ENCODE measurements at regions not wholly inside any gene's neighbourhood (a gene's known extent, or its start where the extent isn't known, plus 50 kb on each side); places are given as distances from the start of the nearest gene placed in this dataset.

DNA sequence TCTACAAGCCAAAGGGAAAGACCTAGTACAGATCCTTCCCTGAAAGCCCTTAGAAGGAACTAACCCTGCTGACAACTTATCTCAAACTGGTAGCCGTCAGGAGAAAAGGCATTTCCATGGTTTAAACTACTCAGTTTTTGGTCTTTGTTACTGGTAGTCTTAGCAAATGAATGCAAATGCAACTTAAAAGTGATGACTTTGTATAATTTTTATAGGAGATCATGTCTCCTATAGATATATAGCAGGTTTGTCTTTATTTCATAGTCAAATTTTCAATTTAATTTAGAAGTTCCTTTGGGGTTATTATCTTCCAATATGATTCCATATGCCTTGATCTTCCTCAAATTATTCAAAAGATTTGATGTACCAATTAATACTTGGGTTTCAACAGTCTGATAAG, 1173.0 kb upstream of the CNTN5 start:
- TF ChIP-seq CTCF (IDR thresholded peaks at IDR 0.05; ENCODE audit: control insufficient read depth, insufficient read depth, low read depth, low read length, missing control alignments) = no peak
- no peak overlapping the region for H3K4me3 ChIP-seq (ENCODE audit: control insufficient read depth, low read depth, low read length)
- DNase-seq (ENCODE audit: low read depth) = no peak

DNA sequence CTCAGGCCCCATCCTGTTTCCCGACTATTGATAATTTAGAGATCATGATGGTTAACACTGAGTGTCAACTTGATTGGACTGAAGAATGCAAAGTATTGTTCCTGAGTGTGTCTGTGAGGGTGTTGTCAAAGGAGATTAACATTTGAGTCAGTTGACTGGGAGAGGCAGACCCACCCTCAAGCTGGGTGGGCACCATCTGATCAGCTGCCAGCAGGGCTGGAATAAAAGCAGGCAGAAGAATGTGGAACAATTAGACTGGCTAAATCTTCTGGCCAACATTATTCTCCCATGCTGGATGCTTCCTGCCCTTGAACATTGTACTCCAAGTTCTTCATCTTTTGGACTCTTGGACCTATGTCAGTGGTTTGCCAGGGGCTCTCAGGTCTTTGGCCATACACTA, 1170.0 kb upstream of the CNTN5 start:
- no peak for TF ChIP-seq CTCF (IDR thresholded peaks at IDR 0.05; ENCODE audit: control insufficient read depth, insufficient read depth, low read depth, low read length, missing control alignments)
- DNase-seq (ENCODE audit: low read depth) = no peak

GRCh38 chr11:97854357-97854756, 1166.4 kb upstream of the CNTN5 start:
- DNase-seq (ENCODE audit: low read depth) = no peak
- no peak for TF ChIP-seq CTCF (IDR thresholded peaks at IDR 0.05; ENCODE audit: control insufficient read depth, insufficient read depth, low read depth, low read length, missing control alignments)
- no peak overlapping the region for H3K4me3 ChIP-seq (ENCODE audit: control insufficient read depth, low read depth, low read length)

More for the DNA sequence above, 1170.0 kb upstream of the CNTN5 start:
- H3K4me3 ChIP-seq (ENCODE audit: control insufficient read depth, low read depth, low read length) = no peak overlapping the region

DNA sequence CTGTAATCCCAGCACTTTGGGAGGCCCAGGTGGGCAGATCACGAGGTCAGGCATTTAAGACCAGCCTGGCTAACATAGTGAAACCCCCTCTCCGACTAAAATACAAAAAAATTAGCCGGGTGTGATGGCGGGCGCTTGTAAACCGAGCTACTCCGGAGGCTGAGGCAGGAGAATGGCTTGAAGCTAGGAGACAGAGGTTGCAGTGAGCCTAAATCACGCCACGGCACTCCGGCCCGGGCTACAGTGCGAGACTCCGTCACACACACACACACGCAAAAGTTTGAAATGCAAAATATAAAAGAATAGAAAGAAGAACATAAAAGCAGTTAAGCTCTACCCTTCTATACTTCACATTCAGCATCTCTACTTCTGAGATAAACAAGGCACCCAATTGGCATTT, 1165.9 kb upstream of the CNTN5 start:
- no peak overlapping the region for H3K4me3 ChIP-seq (ENCODE audit: control insufficient read depth, low read depth, low read length)
- TF ChIP-seq CTCF (IDR thresholded peaks at IDR 0.05; ENCODE audit: control insufficient read depth, insufficient read depth, low read depth, low read length, missing control alignments) = no peak
- DNase-seq (ENCODE audit: low read depth) = no peak

GRCh38 chr11:97856666-97857065, 1164.1 kb upstream of the CNTN5 start:
- H3K4me3 ChIP-seq (ENCODE audit: control insufficient read depth, low read depth, low read length) = no peak overlapping the region
- no peak for TF ChIP-seq CTCF (IDR thresholded peaks at IDR 0.05; ENCODE audit: control insufficient read depth, insufficient read depth, low read depth, low read length, missing control alignments)
- DNase-seq (ENCODE audit: low read depth) = no peak

GRCh38 chr11:97860237-97860636, 1160.5 kb upstream of the CNTN5 start:
- DNase-seq (ENCODE audit: low read depth) = no peak
- no peak for TF ChIP-seq CTCF (IDR thresholded peaks at IDR 0.05; ENCODE audit: control insufficient read depth, insufficient read depth, low read depth, low read length, missing control alignments)
- no peak overlapping the region for H3K4me3 ChIP-seq (ENCODE audit: control insufficient read depth, low read depth, low read length)

DNA sequence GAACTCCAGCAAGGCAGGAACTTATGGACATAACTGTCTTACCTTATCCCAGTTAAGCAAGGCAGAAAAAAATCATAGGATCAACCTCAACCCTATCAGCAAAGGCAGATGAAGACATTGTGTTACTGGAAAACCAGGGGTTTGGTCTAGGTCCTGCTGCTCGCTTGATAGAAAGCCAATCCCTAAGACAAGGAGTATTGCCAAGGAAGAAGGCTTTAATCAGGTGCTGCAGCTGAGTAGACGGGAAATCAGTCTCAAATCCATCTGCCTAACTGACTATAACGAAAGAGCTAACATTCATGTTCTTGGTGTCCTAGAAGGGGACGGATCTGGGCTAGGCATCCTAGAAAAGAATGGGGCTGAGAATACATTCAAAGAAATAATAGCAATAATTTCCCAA, 1158.7 kb upstream of the CNTN5 start:
- no peak for TF ChIP-seq CTCF (IDR thresholded peaks at IDR 0.05; ENCODE audit: control insufficient read depth, insufficient read depth, low read depth, low read length, missing control alignments)
- no peak overlapping the region for H3K4me3 ChIP-seq (ENCODE audit: control insufficient read depth, low read depth, low read length)
- no peak for DNase-seq (ENCODE audit: low read depth)
